HG02610 (cell line): ENCODE measurements at regions not wholly inside any gene's neighbourhood (a gene's known extent, or its start where the extent isn't known, plus 50 kb on each side); places are given as distances from the start of the nearest gene placed in this dataset.
"Not testable (repeated sequence)": the region's sequence is repeated elsewhere in the genome, so short reads cannot be mapped to it uniquely, and the experiment has no call there.

Source experiments
- ATAC-seq: cut with Tn5 transposase; IDR thresholded peaks from one replicate; pipeline ENCODE4 v1.9.1; 2021; ENCODE audit warnings: mild to moderate bottlenecking, moderate library complexity; ENCODE audit not compliant: unreplicated experiment

- ATAC-seq, result no peak
Observed at GRCh38 chr9:34907044-34907443, 51.0 kb upstream of the PHF24 start.

DNA sequence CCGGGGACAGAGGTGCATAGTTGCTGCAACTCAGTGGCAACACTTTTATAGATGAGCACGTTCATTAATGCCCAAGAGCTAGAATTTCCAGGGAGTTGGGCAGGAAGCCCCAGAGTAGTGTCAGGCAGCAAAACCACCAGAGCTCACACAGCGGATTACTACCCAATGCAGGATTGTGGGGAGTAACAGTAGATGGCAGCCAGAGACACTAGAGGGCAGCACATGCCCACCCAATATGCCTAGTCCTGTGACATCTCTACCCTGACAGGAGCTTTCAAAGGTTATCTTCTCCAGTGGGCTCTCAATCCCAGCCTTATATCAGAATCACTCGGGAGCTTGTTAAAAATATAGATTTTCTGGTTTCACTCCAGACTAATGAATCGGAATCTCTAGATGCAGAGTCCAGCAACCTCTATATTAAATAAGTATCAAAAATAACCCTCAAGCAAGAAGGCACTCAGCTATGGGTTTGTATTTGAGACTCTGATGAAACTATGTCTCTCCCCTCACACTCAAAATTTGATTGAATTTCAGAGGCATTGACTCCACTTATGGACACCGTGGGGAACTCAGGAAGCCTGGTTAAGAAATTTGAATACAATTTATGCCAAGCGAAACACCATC, 58.4 kb upstream of the PHF24 start:
- ATAC-seq, result no peak

DNA sequence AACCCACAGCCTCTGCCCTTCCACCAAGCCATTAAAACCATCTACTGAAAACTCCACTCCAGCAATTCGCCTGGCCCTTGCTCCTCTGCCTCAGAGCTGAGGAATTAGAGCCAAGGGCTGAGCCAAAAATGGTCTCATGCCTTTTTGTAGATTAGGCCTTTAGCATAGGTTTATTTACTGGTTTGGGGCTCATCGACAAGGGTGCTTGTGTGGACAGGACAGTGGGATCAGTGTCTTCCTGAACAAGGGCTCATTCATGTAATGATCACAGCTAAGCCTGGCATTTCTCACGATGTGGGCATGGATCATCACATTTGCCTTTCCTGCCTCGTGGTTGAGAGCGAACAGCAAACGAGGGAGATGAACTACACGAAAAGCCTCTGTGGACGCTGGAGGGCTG, 59.2 kb upstream of the PHF24 start:
- no peak for ATAC-seq

DNA sequence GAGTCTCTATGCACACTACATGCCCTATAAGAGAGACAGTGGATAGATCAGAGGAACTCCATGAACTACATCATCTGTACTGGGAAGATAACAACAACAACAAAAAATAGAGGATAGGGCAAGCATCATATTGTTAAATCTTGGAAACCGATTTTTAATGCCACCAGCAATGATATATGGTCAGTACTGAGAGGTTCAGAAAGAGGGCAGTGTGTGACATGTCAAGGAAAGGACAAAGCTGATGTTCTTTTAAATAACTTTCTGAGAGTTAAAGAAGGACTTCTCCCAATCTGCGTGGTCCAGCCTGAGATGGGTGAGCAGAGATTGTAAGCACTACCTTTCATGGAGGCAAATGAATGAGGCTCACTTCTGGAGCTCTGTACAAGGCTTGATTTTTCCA, 62.0 kb upstream of the PHF24 start:
- ATAC-seq, result no peak

GRCh38 chr9:34892886-34893285, 65.2 kb upstream of the PHF24 start:
- ATAC-seq, result no peak

DNA sequence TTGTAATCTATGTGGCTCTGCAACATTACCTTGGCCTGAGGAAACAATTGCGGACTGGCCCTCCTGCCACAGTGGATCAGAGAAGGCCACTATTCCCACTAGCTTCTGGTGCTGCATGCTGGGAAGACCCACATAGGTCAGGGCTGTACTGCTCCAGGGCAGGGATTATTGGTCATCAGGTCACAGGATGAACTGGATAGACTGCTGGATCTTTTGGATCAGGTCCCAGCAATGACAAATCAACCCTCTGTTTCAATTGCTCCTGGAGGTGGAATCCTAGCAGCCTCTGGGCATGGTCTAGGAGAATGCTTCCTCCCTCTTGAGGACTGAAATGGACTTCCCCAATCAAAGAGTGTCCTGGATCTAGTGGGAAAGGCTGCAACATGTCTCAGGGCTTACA, 66.7 kb upstream of the PHF24 start:
- no peak for ATAC-seq

- no peak for ATAC-seq
Observed at GRCh38 chr9:34887841-34888240, 70.2 kb upstream of the PHF24 start.

DNA sequence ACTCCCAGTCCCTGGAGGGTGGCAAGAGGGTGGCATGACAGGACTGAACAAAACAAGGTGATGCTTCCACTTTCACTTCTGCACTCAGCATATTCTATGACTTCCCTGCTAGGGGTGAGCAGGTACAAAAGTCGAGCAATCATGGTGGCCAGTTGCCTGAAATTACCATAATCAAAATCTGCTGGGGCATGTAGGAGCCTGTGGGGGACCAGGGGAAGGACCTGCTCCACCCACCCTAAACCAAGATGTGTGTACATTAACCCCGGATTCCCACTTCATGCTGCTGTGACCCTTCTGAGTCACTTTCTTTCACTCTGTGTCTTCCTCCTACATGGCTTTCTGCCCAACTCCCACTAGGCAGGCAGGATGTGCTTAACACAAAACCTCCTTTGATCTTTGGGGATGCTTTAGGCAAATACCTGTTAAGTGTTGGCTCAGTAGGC, 73.3 kb upstream of the PHF24 start:
- ATAC-seq, result peak; percentile 88

DNA sequence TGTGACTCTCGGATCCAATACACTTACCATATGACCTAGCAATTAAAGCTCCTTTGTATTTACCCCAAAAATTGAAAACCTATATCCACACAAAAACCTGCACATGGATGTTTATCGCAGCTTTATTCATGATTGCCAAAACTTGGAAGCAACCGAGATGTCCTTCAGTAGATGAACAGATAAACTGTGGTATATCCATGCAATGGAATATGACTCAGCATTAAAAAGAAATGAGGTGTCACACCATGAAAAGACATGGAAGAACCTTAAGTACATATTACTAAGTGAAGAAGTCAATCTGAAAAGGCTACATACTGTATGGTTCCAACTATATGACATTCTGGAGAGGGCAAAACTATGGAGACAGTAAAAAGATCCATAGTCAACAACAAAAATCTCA, 82.0 kb upstream of the PHF24 start:
- ATAC-seq, result no peak

GRCh38 chr9:34869390-34869789, 88.7 kb upstream of the PHF24 start:
- ATAC-seq, result no peak

- ATAC-seq, result no peak
Observed at GRCh38 chr9:34866614-34867013, 91.5 kb upstream of the PHF24 start.

DNA sequence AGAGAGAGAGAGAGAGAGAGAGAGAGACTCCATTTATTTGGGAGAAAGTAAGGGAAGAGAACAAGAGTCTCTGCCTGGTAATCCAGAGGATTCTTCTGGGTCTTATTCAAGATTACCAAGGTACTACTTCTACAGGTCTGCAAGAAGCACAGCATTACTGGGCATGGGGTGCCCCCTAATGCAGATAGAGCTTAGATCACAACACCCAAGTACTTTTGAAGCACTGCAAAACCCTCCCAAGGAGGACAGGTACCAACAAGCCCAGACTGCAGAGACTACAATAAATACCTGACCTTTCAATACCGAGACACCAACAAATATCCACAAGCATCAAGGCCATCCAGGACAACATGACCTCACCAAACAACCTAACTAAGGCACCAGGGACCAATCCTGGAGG, 94.7 kb upstream of the PHF24 start:
- no peak for ATAC-seq

DNA sequence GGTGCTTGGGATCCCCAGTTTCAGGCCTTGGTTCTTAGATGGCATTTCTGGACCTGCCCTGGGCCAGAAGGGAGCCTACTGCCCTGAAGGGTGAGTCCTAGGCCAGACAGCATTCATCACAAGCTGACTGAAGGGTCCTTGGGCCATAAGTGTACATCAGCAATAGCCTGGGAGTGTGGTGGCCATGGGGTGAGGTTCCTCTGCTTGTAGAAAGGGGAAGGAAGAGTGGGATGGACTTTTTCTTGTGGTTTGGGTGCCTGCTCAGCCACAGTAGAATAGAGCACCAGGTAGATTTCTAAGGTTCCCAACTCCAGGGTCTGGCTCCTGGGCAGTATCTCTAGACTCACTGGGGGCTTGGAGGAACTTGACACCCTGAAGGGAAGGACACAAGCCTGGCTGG, 95.2 kb upstream of the PHF24 start:
- no peak for ATAC-seq

GRCh38 chr9:34862043-34862442, 96.0 kb upstream of the PHF24 start:
- ATAC-seq, result no peak

DNA sequence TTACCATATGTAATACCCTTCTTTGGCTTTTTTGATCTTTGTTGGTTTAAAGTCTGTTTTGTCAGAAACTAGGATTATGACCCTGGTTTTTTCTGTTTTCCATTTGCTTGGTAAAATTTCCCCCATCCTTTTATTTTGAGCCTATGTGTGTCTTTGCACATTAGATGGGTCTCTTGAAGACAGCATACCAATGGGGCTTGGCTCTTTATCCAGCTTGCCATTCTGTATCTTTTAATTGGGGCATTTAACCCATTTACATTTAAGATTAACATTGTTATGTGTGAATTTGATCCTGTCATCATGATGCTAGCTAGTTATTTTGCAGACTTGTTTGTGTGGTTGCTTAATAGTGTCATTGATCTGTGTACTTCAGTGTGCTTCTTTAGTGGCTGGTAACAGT, 103.1 kb upstream of the PHF24 start:
- not testable (repeated sequence) for ATAC-seq

DNA sequence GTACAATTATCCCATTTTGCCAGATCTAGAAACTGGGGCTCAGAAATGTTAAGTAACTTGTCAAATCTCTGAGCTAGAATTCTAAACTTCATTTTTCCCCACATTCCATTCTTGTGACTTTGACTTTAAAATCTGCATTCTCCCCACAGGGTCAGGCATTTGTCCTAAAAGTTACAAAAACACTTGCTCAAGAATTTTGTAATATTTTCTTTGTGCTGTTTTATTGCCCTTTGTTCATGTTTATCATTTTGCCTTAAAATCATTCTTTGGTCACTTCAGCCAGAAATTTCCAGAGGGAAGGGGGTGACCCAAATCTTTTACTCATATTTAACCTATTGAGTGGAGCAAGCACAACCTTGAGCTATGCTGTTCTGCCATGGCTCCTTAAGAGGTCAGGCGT, 120.1 kb upstream of the CCL21 start:
- ATAC-seq, result no peak

DNA sequence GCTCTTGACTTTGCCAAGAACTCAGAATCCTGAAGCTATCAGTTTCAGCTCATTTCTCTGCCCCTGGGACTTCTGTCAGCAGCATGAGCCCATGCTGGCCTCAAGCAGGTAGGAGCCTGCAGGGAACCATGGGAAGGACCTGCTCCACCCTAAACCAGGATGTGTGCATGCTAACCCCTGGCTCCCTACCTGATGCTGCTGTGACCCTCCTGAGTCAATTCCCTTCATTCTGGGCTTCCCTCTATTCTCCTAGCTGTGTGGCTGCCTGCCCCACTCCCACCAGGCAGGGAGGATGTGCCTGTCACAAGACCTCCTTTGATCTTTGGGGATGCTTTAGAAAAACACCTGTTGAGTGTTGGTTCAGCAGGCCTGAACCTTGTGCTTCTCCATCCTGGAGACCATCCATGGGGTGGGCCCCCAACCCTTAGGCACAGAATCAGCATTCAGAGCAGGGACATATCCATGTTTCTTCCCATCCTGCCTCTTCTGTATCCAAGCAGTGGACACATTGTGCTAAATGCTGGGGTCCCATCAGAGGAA, 117.1 kb upstream of the CCL21 start:
- no peak for ATAC-seq

GRCh38 chr9:34825775-34826174, 115.8 kb upstream of the CCL21 start:
- no peak for ATAC-seq

DNA sequence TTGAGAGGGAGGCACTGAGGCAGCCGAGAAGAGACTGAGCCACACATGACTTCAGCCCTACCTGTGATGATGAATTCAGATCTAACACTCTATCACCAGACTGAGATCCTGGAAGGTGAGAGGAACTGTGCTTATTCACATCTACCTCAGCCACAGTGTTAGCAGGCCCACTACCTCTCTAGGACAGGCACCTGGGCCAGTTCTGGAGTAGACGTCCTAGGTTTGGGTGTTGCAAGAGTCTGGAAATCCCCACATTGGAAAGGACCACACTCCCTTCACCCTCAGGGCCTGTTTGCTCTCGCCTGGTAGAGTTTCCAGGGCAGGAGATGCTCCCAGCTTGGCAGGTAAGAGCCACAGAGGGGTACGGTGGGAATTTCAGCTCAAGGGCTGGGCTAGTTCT, 113.8 kb upstream of the CCL21 start:
- ATAC-seq, result no peak

GRCh38 chr9:34810187-34810524, 100.2 kb upstream of the CCL21 start:
- ATAC-seq, result no peak

- no peak for ATAC-seq
Observed at GRCh38 chr9:34809504-34810186, 99.7 kb upstream of the CCL21 start.

GRCh38 chr9:34802916-34803315, 93.0 kb upstream of the CCL21 start:
- ATAC-seq, result no peak

DNA sequence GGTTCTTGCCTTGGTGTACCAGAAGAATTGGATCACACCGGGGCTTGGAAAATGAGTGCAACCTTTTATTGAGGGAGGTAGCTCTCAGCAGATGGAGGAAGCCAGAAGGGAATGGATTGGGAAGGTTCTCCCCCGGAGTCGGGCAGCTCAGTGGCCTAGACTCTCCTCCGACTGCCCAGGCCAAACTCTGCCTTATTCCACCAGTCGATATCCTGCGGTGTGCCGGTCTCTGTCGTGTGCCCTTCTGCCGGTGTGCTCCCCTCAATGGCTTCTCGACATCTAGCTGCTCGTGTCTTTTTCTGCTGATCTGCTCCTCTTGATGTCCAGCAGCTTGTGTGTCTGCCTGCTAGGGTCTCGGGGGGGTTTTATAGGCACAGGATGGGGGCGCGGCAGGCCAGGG, 87.4 kb upstream of the CCL21 start:
- ATAC-seq, result no peak
